ENCODE measurements at regions not wholly inside any gene's neighbourhood (a gene's known extent, or its start where the extent isn't known, plus 50 kb on each side); places are given as distances from the start of the nearest gene placed in this dataset.
"Not testable (repeated sequence)": the region's sequence is repeated elsewhere in the genome, so short reads cannot be mapped to it uniquely, and the experiment has no call there.

DNA sequence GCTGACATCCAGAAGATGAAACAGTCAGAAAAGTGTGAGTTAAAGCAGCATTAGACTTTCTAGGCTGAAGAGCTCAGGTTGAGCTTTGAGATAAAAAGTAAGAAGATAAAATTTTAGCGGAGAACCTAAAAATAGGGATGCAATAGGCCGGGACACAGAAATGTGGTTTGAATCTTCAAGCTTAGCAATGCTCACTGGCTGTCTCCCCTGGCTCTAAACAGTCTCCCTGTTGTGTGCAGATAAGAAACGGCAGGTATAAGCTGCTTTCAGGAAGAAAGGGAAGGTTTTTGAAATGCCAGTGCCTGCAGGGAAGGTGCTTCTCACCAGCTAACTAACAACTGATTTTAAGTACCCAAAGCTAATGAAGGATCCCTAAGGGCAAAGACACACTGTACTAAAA is 718.7 kb upstream of the SGO1 start:
- DNase-seq: no peak

DNA sequence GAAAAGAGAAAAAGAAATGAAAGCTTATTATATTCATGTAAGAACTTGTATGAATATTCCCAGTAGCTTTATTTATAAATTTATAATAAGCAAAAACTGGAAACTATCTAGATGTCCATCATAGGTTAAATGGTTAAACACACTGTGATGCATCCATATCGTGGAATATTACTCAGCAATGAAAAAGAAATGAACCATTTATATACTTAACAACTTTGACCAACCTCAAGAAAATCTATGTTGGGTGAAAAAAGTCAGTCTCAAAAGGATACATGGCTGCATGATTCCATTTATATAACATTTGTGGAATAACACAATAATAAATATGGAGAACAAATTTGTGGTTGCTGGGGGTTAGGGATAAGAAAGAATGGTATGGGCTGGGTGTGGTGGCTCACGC is 713.0 kb upstream of the SGO1 start:
- no peak for DNase-seq

DNA sequence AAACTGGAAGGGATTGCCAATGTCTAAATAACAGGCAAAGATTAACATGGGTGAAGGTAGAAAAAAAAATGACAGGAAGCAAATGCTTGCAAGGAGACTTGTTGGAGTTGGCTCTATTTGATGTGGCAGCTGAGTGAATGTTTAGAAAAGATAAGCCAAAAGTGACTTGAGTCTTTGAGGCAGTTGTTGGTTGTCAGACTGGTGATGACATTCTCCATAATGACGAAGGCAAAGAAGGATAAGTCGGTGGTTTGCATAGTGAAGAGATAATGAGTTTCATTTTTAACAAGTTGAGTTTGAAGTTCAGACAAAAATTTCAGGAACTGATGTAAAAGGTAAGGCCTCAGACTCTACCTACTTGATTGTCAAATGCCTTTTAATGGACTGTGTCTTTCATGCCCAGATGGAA is 704.1 kb upstream of the SGO1 start:
- DNase-seq: no peak

DNA sequence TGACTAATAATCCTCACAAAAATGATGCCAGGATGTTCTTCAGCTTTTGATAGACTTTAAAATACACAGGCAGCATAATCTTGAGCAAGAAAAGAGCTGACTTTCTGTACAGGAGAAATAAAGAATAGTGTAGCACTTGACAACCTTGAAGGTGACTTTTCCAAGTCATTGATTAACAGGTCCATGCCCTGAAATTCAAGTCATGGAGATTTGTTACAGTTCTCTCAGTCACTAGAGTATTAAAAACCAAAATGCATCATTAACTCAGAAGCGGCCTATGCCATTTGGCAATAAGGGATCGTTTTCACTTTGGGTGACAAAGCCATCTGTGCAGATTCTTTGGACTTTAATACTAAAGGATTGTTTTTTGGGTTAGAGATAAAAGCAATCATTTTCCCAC is 692.7 kb upstream of the SGO1 start:
- DNase-seq: no peak

DNA sequence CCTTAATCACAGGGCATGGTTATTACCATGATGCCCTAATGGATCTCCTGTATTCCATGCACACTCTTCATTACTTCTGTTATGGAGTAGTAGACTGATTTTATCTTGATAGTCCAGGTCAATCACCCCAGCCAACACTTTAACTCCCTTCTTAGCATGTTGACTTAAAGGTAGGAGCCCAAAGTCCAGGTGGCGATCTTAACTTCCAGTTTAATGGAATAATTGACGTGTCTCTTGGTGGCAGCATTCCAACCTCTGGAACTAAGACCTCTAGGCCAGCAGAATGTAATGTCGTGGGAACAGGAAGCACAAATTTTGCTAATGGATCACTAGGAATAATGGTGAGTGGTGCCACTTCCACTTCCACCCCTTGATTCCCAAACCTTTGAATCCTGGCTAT is 687.2 kb upstream of the SGO1 start:
- DNase-seq: no peak

DNA sequence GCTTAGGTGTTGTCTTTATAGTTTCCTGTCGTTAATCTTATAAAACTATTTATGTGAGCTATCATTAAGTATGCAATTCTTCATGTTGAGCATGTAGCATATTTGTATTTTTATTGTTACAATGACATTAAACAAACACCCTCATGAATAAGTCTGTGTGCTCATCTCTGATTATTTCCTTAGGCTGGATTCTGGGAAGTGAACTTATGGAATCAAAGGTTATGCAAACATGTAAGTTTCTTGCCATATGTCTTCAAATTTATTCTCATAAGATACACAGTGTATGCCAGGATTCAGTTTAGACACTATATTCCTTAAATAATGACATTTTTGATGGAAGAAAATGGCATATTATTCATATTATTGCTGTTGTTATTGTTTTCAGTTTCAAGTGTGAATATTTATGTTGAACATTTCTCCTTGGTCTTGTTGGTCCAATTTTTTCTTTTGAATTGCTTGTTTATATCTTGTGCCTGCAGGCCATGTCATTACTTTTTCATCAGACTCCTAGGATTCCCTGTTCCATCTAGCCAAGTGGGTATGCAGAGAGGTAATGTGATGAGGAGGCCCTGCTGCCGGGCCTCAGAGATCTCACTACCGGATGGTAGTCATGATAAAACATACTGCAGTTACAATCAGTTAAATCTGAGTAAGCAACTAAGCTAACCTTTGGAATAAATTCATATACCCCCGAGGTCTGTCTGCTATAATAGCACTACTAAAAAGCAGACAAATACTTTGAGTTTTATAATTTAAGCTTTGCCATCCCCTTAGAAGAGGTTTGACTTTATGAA is 684.3 kb upstream of the SGO1 start:
- no peak for DNase-seq

DNA sequence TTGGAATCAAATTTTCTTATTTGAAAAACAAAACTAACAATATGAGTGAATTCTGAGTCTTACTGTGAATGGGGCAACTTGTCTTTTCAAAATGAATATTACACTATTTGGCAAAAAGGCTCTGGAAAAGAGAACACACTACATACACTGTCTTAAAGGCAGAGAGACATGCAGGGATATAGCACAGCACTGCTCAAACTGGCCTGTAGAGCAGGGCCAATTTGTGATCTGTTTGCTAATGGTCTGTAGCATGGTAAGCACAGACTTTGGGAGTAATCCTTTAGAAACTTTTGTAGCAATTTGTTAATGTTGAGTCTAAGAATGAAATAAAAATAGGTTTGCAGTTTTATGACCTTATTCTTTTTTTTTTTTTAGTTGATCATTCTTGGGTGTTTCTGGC is 679.8 kb upstream of the SGO1 start:
- DNase-seq: no peak

DNA sequence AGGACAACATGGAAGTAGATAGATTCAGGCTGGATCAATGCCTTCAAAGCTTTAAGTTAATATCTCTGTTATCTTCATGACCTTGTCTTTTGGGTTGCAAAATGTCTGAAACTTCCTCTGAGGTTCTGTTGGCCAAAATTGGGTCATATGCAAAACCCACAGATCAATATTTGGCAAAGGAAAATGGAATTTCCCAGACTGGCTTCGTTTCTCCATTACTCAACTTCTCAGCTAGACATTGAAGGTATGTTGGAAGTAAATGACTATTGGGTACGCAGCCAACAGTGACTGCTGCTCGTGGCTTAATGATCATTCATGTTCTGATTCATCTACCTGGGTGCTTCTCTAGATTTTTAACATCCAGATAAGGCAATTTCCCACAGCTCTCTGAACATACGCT is 675.4 kb upstream of the SGO1 start:
- no peak for DNase-seq

DNA sequence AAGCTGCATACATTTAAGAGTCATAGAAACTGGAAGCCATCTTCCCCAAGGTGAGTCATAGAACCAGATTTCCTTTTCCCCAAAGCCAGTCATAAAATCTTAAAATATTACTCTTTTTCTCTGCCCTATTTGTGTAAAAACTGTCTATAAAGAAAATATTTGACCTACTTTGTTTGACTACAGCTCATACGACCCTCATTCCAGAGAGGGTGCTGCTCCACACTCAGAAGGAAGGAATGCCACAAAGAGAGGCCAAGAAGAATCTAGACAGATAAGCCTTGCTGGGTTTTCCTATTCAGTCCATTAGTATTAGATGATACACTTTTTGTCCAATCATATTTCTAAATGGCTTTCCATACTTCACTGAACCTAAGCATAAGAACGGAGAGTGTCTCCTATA is 671.6 kb upstream of the SGO1 start:
- DNase-seq: no peak

DNA sequence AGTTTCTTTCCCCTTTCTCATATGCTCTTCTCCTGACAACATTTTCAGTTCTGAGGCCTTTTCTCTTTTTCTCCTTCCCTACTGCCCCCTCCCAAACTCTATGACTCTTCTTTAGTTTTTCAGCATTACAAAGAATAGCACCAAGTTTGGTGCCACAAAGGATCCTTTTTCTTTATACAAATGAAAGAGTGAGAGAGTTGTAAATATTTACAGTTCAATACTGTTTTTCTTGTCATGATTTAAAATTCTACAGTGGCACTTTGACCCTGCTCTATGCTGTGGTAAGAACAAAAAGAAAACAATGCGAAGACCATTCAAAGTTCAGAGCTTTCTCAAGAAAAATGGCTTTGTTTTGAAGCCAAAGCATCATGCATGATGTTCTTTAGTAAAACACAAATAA is 667.9 kb upstream of the SGO1 start:
- no peak for DNase-seq

DNA sequence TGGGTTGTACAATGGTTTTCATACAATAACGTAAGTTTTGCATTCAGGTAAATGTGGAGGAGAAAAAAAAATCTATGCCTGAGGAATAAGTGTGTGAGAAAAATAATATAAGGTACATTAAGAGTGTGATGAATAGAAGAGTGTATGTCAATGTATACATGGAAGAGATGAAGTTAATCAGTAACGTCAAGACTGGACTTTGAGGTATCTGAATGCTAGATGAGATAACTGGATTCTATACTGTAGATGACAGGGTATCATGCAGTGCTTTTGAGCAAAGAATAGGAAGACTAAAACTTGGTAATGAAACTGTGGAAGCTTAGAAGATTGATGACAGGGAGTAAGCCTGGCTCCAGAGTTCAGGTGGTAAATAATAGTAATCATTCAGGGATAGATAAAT is 666.7 kb upstream of the SGO1 start:
- DNase-seq: no peak

DNA sequence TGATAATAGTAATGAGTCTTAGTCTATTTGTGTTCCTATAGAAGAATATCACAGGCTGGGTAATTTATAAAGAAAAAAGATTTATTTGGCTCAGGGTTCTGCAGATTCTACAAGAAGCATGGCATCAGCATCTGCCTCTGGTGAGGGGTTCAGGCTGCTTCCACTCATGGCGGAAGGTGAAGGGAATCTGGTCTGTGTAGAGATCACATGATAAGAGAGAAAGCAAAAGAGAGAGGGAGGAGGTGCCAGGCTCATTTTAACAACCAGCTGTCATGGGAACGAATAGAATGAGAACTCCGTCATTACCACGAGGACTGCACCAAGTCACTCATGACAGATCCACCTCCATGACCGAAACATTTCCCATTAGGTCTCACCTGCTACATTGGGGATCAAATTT is 664.0 kb upstream of the SGO1 start:
- no peak for DNase-seq

DNA sequence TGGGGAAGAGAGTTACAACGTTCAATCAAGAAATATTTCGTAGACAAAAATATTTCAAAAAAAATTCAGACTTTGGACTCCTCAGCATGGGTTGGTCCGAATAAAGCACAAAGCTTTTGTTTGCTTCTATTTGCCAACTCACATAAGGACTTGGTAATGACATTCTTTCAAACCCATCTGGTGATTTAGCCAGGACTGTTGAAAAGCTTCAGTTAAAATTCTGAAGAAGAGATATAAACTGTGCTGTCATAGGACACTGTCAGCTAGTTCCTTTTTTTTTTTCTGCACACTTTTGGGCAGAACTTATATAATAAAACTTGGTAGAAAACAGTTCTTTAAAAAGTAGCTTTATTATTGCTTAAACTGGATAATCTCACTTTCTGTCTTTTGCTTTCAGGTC is 660.8 kb upstream of the SGO1 start:
- no peak for DNase-seq

DNA sequence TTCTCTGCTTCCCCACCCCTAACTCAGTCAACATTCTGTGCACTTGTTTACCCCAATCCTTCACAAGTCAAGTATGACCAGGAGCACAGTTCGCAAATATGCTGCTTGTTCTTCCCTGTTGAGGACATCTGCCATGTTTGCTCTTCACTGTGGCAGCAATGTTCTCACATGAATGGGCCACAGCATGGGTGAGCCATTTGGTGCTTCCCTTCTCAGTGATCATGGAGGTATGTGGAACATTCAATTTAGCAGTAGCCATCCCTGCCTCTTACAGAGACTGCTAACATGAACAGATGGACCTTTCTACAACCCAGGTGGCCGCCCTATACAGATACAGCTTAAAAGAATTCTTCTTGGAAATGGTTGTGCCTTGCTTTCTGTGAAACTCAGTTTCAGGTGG is 660.1 kb upstream of the SGO1 start:
- no peak for DNase-seq

DNA sequence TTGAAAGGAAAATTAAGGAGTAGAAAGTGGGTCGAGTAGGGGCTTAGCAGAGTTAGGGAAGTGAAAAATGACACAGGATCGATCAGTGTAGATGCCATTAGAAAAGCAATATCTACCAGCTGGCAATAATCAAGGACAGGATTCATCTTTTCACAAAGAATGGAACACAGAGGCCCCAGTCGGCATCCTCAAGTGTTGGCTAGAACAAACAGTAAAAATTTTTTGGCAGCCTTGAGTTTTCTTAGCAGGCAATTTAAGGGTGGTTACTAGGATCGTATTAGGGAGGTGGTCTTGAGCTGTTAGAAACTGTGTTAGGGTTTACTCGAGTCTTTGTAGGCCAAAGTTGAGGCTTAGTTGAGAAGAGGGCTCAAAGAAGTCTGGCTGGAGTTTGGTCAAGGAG is 658.8 kb upstream of the SGO1 start:
- no peak for DNase-seq

DNA sequence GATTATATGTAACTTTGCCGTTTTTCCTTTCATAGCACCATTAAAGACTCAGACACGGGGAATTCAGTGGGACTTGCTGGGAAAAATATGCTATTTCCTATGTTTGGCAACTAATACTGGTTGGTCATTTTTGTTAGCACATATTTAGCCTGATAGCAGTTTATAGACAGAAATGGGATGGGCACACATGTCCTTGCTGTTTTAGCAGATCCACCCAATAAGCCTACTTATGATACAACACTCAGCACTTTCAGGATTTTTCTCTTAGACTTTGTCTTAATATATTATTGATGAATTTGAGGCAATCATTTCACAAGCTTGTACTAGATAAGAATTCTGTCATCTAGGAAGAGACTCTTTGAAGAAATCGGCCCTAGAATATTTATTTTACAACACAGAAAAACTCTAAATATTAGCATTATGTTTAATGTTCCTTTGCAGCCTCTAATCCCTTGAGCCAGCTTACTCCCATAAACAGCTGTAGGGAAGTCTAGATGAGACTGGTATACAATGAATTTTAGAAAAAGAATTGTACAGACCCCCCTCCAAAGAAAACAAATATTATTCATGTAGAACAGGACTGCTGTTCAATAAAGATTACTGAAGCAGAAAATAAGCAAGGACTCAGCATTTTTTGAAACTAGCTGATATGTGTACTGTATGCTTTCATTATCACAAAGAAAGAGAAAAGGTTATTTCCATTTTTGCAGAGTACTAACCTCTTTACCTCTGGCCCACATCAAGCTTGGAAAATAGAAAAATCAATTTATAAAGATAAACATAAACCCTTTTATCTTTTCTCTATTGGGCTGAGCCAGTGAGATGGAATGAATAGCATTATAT is 656.8 kb upstream of the SGO1 start:
- no peak for DNase-seq

DNA sequence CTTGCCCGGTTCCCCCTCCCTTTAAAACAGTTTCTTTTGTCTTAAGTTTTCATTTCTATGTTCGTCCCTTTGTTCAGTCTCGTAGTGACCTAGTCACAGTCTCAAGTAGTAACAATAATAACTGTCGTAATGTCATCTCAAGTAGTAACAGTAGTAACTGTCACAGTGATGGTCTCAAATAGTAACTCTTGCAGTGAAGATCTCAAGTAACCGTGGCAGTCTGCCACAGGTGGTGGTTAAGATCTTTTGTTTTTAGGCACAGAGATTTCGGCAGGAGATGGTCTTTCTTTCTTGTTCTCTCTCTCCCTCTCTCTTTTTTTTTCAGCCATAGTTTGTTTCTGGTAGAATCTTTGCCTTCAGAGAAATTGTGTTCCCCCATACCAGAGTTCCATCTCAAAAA is 656.0 kb upstream of the SGO1 start:
- no peak for DNase-seq

DNA sequence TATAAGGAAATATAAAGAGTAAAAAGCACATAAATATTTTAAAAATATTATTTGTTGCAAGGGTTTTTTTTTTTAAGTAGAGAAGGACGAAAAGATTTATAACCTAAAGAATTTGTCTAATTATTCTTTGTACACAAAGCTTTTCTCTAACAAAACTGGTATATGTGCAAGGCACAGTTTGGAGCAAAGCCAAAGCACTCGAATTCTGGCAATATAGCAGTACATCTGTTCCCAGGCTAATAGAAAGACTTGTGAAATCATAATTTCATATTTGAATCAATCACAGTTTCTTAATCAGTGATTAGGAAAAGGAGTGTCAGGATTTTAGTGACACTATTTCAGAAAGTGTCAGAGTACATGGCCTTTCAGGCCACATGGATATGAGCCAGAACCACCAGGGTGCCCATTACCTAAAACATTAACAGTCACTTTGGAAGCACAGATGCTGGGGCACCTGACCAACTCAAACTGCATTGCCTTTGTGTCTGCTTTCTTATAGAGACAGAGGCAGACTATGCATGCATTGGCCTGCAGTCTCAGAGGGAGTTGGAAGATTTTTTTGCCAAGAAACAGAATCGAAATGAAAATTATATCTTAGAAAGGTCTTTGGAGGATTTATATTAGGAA is 651.8 kb upstream of the SGO1 start:
- DNase-seq: no peak

DNA sequence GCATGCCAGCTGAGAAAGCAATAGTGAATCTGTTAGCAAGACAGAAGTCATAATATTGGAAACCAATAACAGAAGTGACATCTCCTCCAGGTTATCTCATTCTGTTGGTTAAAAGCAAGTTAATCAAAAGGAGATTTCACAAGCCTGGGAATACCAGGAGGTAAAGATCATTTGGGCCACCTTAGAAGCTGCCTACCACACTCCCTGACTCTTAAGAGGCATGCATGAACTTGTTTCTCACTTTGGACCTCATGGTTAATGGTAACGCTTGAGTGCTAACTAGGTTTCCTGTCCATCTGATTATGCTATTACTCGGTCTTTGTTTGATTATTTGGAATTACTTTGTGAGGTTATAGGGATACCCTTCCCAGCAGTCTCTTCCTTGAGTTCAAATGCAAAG is 650.8 kb upstream of the SGO1 start:
- no peak for DNase-seq

DNA sequence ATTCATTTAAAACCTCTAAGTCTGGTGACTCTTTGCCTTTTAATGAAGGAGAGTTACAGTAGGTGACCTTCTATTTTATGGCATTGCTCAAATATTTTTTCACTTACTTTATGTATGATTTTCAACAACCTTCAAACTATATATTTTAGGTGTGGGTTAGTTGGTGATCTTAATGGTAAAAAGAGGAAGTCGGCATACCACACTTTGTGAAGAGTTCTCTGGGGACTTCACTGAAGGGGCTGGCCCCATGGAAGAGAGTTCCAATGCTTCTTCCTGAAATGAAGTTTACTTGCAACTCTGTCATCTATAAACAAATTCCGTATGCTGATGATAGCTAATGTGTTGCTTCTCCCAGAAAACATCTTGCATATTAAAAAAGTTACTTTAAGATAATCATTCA is 647.0 kb upstream of the SGO1 start:
- DNase-seq: no peak

DNA sequence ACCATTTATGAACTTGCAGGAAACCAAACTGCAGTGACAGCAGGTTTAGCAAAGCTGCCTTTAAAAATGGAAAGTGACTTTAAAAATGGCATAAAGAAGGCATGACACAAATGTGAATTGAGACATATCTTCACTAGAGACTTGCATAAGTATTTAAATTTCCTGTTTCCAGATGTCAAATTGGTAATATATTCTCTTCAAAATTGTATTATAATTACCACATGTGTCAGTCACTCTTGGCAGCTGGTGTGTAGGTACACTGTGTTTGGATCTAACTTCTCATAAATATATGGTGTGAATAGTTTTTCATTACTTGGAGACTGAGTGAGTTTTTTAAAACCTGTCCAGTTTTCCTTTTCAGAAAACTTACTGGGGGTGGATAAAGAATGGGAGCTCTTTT is 636.2 kb upstream of the SGO1 start:
- DNase-seq: no peak

DNA sequence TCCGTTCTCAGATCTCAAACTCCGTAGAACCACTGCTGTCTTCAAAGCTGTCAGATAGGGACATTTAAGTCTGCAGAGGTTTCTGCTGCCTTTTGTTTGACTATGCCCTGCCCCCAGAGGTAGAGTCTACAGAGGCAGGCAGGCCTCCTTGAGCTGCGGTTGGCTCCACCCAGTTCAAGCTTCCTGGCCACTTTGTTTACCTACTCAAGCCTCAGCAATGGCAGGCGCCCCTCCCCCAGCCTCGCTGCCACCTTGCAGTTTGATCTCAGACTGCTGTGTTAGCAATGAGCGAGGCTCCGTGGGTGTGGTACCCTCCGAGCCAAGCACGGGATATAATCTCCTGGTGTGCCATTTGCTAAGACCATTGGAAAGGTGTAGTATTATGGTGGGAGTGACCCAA is 634.9 kb upstream of the SGO1 start:
- DNase-seq: not testable (repeated sequence)

DNA sequence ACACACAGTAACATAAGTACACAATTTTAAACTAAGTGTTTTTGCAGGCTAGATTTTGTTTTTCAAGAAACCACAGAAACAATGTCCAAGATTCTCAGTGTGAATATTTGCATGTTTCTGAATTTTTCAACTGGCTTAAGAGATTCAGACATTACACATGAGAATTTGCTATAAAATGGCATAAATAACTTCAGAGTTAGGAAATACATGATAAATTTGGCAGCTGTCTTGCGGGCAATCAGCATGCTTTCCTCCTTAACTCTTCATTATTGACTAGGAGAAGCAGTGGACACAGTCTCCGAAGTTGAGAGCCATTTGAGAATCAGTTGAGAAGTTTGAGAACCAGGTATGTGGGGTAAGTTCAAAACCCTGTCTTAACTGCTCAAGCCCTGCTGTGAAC is 625.6 kb upstream of the SGO1 start:
- no peak for DNase-seq

DNA sequence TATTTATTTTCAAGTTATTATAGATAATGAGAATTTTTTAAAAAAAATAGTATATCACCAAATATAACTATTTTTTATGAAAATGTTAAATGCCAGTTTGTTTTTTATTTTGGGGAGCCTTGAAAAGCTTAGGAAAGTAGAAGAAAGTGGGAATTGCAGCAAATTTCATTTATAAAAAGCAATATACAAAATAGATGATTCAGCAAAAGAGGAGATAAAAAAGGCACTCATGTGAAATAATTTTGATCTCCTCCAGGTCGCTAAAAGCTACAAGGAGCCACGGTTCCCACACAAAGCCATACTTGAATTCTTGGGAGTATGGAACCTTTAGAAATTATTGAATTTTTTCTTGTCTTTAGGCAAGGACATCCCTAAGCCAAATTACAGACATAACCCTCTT is 625.0 kb upstream of the SGO1 start:
- no peak for DNase-seq

All from stimulated activated CD4-positive, alpha-beta T cell treated with anti-CD3 and anti-CD28 coated beads, Interleukin-4, amount 100 ng/mL, for 24 hours (primary cell).